ENCODE measurements at regions not wholly inside any gene's neighbourhood (a gene's known extent, or its start where the extent isn't known, plus 50 kb on each side); places are given as distances from the start of the nearest gene placed in this dataset.

DNA sequence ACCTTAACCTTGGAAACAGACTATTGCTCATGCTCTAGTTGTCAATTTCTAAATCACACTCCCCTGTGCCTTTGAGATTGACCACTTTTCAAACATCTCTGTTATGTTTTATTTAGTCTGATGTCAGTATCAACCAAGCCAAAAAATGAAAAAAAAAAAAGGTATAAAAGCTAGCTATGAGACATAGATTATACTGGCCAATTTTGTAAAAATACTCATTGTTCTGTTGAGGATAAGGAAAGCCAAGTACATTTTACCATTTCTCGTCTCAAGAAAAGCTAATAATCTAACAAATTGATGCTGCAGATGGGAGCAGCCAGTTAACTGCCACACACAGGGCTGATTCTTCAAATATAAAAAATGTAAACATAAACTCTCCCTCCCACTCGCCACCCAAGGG lies 572.6 kb upstream of the KLF12 start:
- no peak for DNase-seq

DNA sequence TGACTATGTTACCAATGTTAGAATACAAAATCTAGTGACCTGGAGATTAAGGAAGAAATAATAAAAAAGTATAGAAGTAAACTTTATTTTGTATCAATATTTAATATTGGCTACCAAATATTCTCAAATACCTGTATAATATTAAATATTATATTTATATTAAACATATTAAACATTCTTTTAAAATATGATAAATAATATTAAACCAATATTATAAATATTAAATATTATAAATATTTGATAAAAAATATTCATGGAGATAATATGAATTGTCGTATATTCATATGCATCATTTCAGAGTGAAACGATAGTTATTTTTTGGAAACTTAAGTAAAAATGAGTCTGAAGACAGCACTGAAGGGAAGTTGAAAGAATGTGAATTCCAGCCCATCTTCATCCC lies 571.2 kb upstream of the KLF12 start:
- no peak for DNase-seq

DNA sequence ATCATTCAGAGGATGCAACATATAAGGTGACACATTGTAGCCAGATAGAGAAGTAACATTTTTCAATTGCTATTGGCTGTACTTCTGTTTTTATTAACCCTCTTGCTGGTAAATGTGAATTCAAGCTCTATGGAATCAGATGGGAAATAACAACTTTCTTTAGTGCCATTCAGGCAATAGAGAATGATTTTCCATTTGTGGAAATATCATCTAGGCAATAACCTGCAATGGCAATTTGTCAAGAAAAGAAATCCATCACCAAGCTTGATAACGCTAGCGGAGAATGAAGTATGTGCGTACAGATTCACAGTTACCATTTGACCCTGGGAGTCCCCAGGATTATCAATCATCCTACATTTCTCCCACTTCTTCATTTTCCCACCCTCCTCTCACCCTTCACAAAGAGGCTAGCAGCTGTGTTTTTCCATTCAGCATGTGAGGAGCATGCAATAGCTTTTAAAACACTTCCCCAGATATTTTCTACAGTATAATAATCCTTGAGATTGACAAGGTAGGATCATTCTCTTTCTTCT lies 569.7 kb upstream of the KLF12 start:
- DNase-seq = no peak

DNA sequence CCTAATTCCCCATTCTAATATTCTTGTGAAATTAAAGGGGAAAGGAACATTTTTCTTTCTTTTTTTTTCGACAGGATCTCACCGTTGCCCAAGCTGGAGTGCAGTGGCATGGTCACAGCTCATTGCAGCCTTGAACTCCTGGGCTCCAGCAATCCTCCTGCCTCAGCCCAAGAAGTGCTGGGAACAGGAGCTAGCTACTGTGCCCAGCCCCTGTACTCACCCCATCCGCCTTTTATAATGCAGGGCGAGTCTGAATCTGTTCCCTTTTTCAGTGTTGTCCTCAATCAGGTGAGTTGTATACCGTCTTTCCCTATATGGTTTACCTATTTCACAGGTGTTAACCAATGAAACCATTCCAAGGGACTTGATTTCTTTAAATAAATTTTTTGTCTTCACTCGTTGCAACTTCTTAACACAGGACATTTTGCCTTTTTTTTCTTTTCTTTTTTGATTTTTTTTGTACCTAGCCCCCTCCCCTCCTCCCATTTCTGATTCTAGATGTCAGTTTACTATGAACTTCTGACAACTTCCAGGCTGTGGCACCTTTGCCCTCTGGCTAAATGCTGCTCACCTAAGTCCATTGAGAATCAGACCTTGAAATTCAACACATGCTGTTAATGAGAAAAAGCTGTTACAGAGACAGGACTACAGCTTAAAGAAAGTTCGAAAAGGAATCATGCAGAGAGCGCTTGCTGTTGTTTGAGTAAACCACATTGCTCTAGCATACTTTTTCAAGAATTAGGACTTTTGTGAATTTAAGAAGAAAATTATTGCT lies 562.1 kb upstream of the KLF12 start:
- DNase-seq = no peak

DNA sequence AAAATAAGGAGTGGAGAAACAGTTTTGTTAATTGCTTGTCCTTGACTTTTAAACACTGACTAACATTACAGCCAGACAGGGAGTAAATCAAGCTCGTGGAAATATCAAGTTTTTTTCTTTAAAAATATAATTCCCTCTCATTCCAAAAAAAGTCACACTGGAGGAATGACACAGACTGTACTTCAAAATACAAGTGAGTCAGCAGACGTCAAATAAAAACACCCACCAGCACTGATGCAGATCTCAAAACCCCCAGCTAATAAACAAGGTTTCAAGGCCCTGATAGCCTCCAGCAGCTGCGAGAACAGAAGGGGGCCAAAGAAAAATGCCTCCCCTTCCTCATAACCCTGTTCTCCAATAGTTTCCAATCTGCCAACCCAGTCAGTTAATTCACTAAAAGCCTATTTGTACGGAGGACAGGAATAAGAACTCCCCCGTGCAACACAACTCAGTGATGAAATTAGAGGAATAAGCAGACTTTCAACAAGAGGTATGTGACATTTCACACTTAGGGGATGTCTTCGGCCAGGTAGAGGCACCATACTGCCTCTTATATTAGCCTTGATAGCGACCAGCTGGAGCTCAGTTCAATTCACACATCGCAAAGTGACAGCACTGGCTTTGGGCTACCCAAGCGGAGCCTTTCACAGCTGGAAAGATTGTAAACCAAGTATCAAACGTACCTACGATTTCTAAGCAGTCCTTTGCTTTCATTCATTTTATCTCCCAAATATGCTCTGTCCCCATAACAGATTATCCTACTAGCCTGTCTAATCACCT lies 561.0 kb upstream of the KLF12 start:
- DNase-seq = no peak

DNA sequence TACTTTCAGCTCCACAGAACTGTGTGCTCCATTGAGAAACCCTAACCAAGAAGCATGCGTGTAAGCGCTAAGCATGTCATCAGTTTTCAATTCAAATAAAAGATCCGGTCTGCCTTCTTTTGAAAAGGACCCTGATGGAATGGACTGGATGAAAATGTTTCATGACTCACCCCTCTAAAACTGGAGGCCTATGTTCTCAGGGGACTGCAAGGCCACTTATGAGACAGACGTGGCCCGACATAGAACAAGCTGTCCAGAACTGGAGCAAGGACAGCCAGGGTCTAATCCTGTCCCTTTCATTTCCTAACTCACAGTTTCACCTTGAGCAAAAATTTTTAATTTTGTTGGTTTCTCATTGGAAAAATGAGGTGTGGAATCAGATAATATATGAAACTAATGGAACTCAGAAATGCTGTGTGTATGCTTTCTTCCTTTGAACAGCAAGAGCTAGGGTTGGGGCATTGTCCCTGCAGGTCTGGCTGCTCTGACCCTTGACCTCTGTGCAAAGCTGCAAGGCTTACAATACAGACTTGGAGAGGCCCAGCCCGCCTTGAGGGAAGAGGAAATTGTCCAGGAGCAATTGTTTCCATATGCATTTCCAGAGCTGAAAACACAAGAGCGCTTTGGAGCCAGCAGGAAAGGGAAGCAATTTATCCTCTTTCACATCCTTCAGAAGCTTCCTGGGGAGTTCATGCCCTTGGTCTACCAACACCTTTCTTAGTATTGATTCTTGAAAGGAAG lies 553.4 kb upstream of the KLF12 start:
- DNase-seq = no peak

DNA sequence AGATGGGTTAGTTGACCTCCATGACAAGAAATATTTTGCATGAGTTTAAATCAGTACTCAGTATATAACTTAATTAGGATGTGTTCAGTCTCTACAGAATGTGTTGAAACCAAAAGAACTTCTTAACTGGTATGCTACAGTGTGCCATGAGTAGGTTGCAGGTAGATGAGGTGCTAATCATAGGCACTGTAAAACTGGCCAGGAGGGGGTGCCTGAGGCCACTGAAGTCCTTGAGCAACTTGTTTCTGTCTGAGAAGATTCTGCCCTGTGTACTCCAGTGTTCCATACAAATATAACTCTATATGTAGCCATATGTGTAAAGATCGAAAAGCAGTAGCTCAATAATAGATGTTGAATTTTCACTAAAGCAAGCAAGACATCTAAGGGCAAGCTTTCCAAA lies 549.2 kb upstream of the KLF12 start:
- DNase-seq = no peak

DNA sequence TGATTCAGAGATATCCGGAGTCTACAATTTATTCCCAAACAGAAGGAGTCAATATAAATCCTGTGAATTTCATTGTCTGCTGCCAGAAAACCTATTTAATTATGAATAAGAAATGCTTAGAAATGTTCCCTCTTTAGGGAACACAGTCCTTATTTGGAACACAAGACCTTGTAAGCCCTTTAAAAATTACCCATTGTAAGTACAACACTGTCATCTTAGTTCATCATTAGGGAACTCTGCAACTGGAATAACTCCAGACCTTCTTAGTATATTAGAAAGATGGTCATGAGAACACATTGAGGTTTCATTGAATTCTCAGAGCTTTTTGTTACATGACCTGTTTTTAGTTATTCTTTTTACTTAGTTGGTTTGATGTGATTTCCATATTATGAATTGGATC lies 548.5 kb upstream of the KLF12 start:
- DNase-seq = no peak

DNA sequence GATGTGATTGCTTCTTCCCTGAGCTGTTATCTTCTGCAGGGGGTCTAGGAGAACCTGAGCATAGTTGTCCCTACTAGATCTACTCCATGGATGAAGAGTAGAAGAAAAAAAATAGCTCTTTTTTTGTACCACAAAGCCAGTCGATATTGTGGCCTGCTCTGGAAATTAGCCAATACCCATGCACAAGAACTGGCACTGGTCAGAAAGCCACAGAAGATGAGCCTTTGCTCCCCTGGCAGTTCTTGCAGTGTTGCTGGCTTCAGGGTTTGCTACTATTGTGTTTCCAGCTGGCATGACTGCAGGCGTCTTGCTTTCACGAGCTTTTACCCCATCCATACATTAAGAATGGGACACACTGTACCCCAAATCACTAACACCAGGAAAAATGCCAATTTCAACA lies 547.7 kb upstream of the KLF12 start:
- no peak for DNase-seq

DNA sequence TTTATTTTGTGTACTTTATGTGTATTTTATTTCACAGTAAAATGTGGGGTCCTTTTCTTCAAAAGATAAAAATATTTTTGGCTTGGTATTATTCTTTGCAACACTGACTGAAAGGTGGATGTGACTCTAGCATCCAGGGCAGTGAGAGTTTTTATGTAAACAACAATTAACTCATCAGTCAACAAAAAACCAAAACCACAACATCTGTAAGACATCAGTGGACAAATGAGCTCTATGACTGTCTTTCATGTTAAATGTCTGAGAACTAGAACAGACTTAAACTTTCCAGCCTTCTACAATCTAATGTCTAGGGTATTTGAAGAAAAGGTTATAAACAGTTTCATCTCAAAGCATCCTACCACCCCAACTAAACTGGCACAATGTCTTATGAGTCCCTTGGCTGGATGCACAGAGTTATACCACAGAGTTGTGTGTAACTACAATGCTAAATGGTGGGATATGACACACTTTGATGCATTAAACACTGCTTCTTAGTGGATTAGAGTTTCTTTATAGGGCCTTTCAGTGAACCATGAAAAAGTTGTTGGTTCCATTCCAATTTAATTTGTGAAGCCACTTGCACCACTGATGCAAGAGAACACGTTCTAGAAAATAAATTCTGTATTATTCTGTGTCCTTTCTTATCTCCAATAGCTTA lies 544.2 kb upstream of the KLF12 start:
- DNase-seq = no peak

DNA sequence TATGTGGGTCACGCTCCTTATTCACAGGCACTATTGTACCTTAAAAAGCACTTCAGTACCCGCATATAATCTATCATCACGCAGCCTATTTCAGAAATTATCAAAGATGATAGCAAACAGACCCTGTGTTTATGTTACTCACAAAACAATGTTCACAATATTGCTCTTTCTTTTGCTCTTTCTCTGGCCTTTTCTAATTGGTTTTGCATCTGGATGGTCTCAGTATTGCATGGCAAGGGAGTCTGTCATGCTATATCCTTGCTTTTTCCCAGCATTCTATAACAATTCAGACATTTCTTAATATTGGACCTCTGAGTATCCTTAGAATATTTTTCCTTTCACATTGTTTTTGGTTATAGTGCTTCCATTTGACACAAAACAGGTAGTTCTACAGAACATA lies 541.8 kb upstream of the KLF12 start:
- DNase-seq = no peak

DNA sequence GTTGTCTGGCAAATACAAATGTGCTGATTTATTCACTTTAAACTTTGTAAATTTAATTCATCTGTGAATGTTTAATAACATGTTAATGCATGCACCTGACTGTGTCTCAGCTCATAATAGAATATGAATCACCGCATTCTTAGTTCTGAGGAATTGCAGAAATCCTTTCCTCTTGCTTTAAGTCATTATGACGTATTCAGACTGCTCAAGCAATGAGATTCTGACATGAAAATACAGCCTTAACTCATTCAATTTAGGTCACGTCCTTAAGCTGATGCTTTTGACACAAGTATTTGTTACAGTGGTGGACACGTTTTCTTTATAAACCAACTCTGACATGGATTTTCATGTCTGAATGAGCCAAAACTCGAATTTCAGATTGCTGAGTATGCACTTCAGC lies 541.0 kb upstream of the KLF12 start:
- no peak for DNase-seq

DNA sequence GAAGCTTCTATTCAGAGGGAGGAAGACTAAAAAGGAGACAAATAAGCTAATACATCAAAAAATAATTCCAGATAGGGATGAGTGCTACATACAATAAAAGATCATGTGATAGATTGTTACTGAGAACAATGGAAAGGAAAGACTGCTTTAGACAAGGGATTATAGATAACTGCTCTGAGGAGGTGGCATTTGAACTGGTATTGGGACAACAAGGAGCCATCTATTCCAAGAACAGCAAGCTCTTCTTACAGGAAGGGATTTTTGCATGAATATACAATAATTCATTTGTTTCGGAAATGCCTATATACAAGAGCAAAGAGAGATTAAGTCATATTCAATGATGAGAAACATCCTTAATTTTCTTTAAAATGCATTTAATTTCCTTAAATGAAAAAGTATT lies 540.5 kb upstream of the KLF12 start:
- no peak for DNase-seq

DNA sequence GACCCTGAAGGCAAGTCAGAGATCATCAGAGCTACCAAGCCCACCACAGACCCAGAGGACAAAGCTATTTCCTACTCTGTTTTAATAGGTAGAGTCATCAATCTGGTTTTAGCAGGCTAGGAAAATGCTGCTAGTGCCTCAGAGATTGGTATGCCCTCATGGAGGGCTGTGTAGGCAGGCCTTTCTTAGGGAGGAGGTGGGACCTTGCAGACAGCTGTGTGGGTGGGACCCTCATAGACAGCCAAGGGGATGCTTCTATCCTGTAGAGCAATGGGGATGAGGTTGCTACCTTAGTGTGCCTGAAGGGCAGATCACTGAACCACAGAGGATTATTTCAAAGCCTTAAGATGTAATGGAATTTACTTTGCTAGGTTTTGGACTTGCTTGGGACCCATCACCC lies 534.9 kb upstream of the KLF12 start:
- no peak for DNase-seq

DNA sequence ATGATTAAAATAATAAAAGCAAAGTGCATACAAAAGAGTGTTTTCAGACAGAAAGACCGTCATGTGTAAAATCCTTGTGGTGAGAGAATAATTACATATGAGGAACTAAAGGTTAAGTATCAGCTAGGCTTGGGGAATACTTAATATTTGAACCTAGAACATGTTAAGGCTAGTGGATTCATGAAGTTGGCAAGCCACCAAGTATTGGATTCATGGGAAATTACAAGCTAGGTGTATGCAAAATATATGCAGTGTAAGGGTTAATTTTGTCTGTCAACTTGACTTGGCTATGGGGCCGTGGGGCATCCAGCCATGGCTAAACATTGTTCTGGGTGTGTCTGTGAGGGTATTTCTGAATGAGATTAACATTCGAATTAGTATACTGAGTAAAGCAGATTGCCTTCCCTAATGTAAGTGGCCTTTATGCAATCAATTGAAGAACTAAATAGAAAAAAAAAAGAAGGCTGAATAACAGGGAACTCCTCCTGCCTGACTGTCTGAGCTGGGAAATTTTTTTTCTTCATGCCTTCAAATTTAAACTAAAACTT lies 533.5 kb upstream of the KLF12 start:
- no peak for DNase-seq

DNA sequence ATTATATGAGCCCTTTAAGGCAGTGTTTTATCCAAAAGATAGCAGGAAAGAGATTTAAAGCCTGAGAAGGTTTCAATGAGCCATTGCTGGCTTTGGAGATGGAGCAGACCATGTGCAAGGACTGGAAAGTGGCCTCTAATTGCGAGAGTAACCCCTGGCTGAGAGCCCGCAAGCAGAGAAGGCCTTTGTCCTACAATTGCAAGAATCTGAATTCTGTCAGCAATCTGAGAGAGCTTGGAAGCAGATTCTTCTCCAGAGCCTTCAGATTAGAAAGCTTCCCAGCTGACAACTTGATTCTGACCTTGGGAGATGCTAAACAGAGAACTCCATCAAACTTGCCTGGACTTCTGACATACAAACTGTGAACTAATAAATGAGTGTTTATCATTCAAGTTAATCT lies 528.7 kb upstream of the KLF12 start:
- no peak for DNase-seq

DNA sequence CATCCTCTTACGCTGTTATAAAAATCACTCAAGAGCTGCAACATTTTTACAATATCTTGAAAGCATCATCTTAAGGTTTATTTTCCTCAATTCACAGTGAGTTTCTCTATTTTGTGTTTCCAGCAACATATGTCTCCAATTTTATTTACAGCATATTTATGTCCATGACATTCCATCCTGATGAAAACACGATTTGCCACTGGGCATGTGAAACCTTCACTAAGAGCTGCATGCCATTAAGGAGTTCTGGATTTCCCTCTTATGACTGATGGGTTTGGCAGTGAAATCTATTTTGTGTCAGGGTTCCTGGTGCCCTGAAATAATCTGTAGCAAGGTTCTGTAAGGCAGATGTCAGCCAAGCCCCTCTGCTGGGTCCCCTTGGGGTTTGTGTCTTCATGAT lies 527.6 kb upstream of the KLF12 start:
- no peak for DNase-seq

DNA sequence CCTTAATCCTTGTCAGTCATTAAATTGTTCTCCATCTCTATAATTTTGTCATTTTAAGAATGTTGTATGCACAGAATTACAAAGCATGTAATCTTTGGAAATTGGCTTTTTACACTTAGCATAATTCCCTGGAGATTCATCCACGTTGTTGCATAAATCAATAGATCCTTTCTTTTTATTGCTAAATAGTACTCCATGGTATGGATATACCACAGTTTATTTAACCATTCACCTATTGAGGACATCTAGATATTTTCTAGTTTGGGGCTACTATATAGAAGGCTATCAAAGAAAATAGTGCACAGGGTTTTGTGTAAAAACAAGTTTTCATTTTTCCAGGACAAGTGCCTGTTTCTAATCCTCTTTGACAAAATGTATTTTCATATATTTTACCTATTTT lies 523.6 kb upstream of the KLF12 start:
- DNase-seq = no peak

DNA sequence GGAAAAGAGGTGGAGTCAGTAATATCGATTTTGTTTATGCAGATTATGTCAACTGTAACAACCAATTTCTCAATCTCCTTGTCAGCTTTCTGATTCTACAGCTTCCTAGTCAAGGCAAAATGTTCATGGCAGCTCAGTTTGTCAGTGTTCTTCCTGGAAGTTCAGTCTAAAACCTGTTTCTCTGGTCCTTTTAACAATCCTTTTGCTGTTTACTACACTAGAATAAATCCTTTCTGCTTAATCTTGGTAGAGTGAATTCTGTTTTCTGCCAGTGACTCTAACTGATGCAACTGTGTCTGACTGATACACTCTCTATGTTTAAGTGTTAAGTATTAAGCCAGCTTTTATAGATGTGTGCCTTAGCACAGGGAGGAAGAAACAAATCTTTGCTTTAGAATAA lies 516.9 kb upstream of the KLF12 start:
- DNase-seq = no peak

DNA sequence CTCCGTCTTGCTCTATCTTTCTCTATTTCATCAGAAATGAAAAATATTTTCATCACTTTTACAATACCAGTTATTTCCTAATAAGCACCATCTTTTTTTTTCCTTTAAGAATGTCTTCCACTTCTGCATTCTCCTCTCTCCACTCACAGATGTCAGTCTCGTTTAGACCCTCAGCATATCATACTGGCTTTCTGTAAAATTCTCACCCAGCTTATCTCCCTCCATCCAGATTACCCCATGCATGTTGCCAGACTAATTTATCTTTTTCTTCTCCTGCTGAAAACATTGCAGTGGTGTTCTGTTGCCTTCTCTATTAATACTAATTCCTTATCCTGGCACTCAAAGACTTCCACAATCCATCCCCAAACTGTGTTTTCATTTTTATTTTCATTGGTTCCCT lies 513.8 kb upstream of the KLF12 start:
- DNase-seq = no peak

DNA sequence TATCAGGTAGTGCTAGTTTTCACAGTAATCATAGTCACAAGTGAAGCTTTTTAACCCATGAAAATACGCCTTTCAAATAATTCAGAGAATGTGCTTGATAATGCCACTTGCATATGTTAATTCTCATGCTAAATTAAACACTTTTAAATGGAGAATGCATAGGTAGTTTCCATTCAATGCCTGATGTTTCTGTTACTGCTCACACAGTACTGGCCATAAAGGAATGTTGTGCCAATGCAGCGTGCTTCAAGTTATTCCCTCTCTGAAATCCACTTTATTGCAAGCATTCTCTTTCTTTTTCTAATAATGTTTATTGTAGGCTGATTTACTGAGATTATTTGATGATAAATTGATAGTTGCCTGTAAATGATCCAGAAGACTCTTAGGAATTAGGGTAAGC lies 513.0 kb upstream of the KLF12 start:
- DNase-seq = no peak

DNA sequence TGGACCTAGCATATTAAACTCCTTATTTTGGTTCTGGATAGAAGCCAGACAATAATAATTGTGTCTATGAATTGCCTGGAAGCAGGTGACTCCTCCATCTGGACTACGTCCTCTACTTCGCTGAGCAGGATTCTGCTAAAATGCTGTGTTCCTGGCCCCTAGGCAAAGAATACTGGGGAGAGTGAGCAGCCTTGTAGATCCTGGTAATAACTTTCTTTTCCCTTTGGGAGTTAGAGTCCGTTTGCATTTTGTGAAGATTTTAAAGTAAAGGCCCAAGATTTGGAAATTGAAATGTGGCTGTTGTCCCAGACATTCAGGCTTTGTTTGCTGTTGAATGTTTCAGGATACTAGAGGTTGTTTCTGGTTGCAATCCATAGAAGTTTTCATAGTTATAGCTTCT lies 511.9 kb upstream of the KLF12 start:
- DNase-seq = no peak

DNA sequence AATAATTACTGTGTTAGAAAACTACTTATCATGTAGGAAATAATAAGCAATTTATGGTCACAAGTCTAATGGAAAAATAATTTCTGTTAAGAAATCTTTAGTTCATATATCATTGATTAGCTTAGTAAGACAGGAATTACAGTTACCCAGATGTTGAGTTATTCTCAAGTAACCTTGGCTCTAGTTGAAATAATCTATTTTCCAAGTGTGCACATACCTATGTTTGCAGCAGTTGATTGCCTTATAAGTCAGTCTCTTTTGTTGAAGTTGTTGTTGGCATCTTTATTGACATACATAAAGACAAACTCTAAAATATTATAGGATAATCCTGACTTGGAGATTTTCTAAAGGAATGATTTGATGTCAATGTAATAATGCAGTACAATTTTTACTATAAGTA lies 511.4 kb upstream of the KLF12 start:
- DNase-seq = no peak
